MCF 10A (cell line): ENCODE measurements at regions not wholly inside any gene's neighbourhood (a gene's known extent, or its start where the extent isn't known, plus 50 kb on each side); places are given as distances from the start of the nearest gene placed in this dataset.

Experiments used
- BruUV-seq: library from RNA; stranded (reverse); fragments of 400-500 nt; replicated peaks from 2 replicates; lab custom pipeline; 2021; lab: Mats Ljungman, UMichigan
- CTCF ChIA-PET: fragments of 300-600 bp; sonication (Branson Sonifier 250); formaldehyde crosslinking; extraction: SDS; loops from one replicate; lab custom pipeline; 2021; ENCODE audit warnings: antibody characterized with exemption, inconsistent platforms; lab: Yijun Ruan, JAX
- POLR2A ChIA-PET: fragments of 300-600, 350-650 bp; sonication (Branson Sonifier 250); formaldehyde crosslinking; extraction: SDS; loops from one replicate; lab custom pipeline; 2020; ENCODE audit warnings: antibody characterized with exemption, inconsistent platforms; lab: Yijun Ruan, JAX
- DNase-seq: peaks from one replicate; pipeline ENCODE4 v3.0.0-alpha.2; 2018; ENCODE audit not compliant: unreplicated experiment
- H3K27ac Mint-ChIP-seq: one replicate; pipeline ENCODE4 v1.8.0; 2022; ENCODE audit warnings: mild to moderate bottlenecking, low read depth, mixed read lengths; ENCODE audit not compliant: unreplicated experiment
- H3K27me3 Mint-ChIP-seq: one replicate; pipeline ENCODE4 v1.8.0; 2022; ENCODE audit warnings: mixed read lengths; ENCODE audit not compliant: insufficient read depth, unreplicated experiment
- H3K36me3 Mint-ChIP-seq: one replicate; pipeline ENCODE4 v1.8.0; 2022; ENCODE audit warnings: mild to moderate bottlenecking, moderate library complexity, mixed read lengths; ENCODE audit not compliant: insufficient read depth, unreplicated experiment
- H3K4me1 Mint-ChIP-seq: one replicate; pipeline ENCODE4 v1.8.0; 2022; ENCODE audit warnings: mixed read lengths; ENCODE audit not compliant: insufficient read depth, unreplicated experiment
- H3K4me3 Mint-ChIP-seq: one replicate; pipeline ENCODE4 v1.8.0; 2022; ENCODE audit warnings: mild to moderate bottlenecking, moderate library complexity, mixed read lengths; ENCODE audit not compliant: unreplicated experiment
- H3K9me3 Mint-ChIP-seq: one replicate; pipeline ENCODE4 v1.8.0; 2022; ENCODE audit warnings: mixed read lengths; ENCODE audit not compliant: unreplicated experiment
- CTCF ChIP-seq: fragments of 200-600 bp; IDR thresholded peaks from one replicate; pipeline ENCODE4 v1.8.0; 2022; ENCODE audit warnings: antibody characterized with exemption, mild to moderate bottlenecking; ENCODE audit not compliant: unreplicated experiment
- intact Hi-C: fragments of 100-400 bp; cut with micrococcal nuclease; formaldehyde crosslinking; loops from 2 replicates; pipeline ENCODE4 v1.14.1; 2022

DNA sequence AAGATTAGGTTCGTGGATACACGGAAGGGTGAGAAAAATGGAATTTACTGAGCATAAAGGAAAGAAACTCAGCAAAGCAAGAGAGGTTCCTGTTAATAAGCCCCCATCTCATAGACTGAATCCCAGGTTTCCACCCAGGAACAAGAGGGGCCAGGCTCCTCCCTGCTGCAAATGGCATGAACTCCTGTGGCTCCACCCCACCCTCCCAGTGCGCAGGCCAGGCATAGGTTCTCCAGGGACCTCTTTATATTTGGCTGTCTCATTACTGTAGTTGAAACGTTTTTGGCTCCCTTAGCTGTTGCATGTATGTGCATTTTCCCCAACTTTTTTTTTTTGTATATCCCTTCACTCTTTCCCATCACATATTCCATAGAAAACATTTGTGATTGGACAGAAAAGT is 217.8 kb upstream of the NRP1 start:
- CTCF ChIA-PET = interaction anchor here (0.6 kb wide), 1 partner anchor 710 kb away, joined by 5 read pairs; no protein-coding TSS in a partner anchor
- no TSS peak for BruUV-seq
- intact Hi-C loops = loop anchor here (10.0 kb wide), 1 partner anchor 217 kb away; the partner anchor contains the start of gene NRP1
- no peak for TF ChIP-seq CTCF
- Mint-ChIP-seq H3K27me3 (no peaks in the 10 kb centered on the region), H3K36me3 (no peaks in the 10 kb centered on the region), H3K4me1 (no peaks in the 10 kb centered on the region), H3K9me3 (no peaks in the 10 kb centered on the region), H3K27ac (no peak overlapping the region), H3K4me3 (no peak overlapping the region)
- no peak for DNase-seq
- POLR2A ChIA-PET = no interaction called here

DNA sequence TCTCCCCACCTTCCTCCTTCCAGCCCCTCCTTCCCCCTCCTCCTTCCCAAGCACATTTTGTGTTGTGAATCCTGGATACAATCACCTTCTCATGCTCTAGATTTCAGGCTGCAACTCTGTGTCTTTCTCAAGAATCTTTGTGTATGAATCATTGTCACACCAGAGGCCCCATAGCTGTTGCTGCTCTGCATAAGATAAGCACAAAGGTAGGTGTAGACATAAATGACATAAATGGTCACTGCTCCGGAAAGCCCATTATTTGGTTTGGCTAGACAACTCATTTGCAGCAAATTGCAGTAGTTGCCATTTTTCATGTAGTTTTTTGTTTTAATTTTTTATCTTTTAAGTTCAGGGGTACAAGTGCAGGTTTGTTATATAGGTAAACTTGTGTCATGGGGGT is 216.3 kb upstream of the NRP1 start:
- Mint-ChIP-seq H3K27me3 (no peaks in the 10 kb centered on the region), H3K27ac (no peak overlapping the region), H3K36me3 (no peaks in the 10 kb centered on the region), H3K9me3 (no peaks in the 10 kb centered on the region), H3K4me3 (no peak overlapping the region), H3K4me1 (no peaks in the 10 kb centered on the region)
- intact Hi-C loops = loop anchor here (10.0 kb wide), 1 partner anchor 216 kb away; the partner anchor contains the start of gene NRP1
- DNase-seq = peak; percentile 5
- no peak for TF ChIP-seq CTCF
- CTCF ChIA-PET = no interaction called here
- no TSS peak for BruUV-seq
- POLR2A ChIA-PET = no interaction called here

- ChIA-PET POLR2A (no interaction called here), CTCF (no interaction called here)
- intact Hi-C loops = no loop called here
- no peak overlapping the region for H3K4me3 Mint-ChIP-seq
- peaks cover 8% of the 10 kb centered on the region for H3K9me3 Mint-ChIP-seq
- TF ChIP-seq CTCF = no peak
- no peak for DNase-seq
- BruUV-seq = no TSS peak
- H3K36me3 Mint-ChIP-seq = no peaks in the 10 kb centered on the region
- no peaks in the 10 kb centered on the region for H3K27me3 Mint-ChIP-seq
- H3K4me1 Mint-ChIP-seq = peaks cover 5% of the 10 kb centered on the region
- no peak overlapping the region for H3K27ac Mint-ChIP-seq
Measured at GRCh38 chr10:33547976-33548375, 213.5 kb upstream of the NRP1 start.

GRCh38 chr10:33546031-33546430 is 211.6 kb upstream of the NRP1 start:
- Mint-ChIP-seq H3K27me3 (no peaks in the 10 kb centered on the region), H3K36me3 (no peaks in the 10 kb centered on the region), H3K4me1 (peaks cover 18% of the 10 kb centered on the region), H3K27ac (no peak overlapping the region), H3K9me3 (peaks cover 9% of the 10 kb centered on the region), H3K4me3 (no peak overlapping the region)
- DNase-seq = no peak
- ChIA-PET CTCF (no interaction called here), POLR2A (interaction anchor here (0.5 kb wide), 1 partner anchor 518 kb away, joined by 6 read pairs; no protein-coding TSS in a partner anchor)
- intact Hi-C loops = no loop called here
- TF ChIP-seq CTCF = no peak
- no TSS peak for BruUV-seq
